Mesodermal cell (in vitro differentiated cells): ENCODE measurements at regions not wholly inside any gene's neighbourhood (a gene's known extent, or its start where the extent isn't known, plus 50 kb on each side); places are given as distances from the start of the nearest gene placed in this dataset.
"Not testable (repeated sequence)": the region's sequence is repeated elsewhere in the genome, so short reads cannot be mapped to it uniquely, and the experiment has no call there.

Source experiments
- H3K27ac ChIP-seq: 2 replicates; pipeline ENCODE4 v1.7.0; 2013; ENCODE audit warnings: mild to moderate bottlenecking, low read depth, low read length, moderate library complexity; ENCODE audit not compliant: severe bottlenecking
- H3K36me3 ChIP-seq: 2 replicates; pipeline ENCODE4 v1.7.1; 2013; ENCODE audit warnings: mild to moderate bottlenecking, low read length, moderate library complexity; ENCODE audit not compliant: control insufficient read depth, insufficient read depth
- H3K4me1 ChIP-seq: one replicate; pipeline ENCODE4 v1.7.1; 2013; ENCODE audit warnings: mild to moderate bottlenecking, low read length; ENCODE audit not compliant: insufficient read depth, control insufficient read depth, poor library complexity, severe bottlenecking
- H3K4me3 ChIP-seq: 2 replicates; pipeline ENCODE4 v1.7.0; 2013; ENCODE audit warnings: low read length, control low read depth, mild to moderate bottlenecking; ENCODE audit not compliant: insufficient read depth, poor library complexity, severe bottlenecking; ENCODE audit errors: extremely low read depth
- H3K9me3 ChIP-seq: 2 replicates; pipeline ENCODE4 v1.7.1; 2013; ENCODE audit warnings: mild to moderate bottlenecking, low read length, moderate library complexity; ENCODE audit not compliant: control insufficient read depth
- WGBS, 2 experiments: methylation state at CpG; one replicate each; pipeline ENCODE4 v1.1.5; 2013; ENCODE audit warnings: missing lambda C conversion rate in 2 of 2; ENCODE audit not compliant: insufficient coverage in 2 of 2; 5-methylcytosine and 5-hydroxymethylcytosine counted together

GRCh38 chr16:46519063-46519462 is 102.1 kb downstream of the SHCBP1 start:
- no peaks in the 10 kb centered on the region for H3K36me3 ChIP-seq
- no peak overlapping the region for H3K27ac ChIP-seq
- H3K4me1 ChIP-seq = no peaks in the 10 kb centered on the region
- no peak overlapping the region for H3K4me3 ChIP-seq
- peaks cover 14% of the 10 kb centered on the region for H3K9me3 ChIP-seq

GRCh38 chr16:46496701-46497100 is 124.5 kb downstream of the SHCBP1 start:
- Histone ChIP-seq H3K4me1 (no peaks in the 10 kb centered on the region), H3K4me3 (no peak overlapping the region), H3K36me3 (no peaks in the 10 kb centered on the region), H3K27ac (no peak overlapping the region), H3K9me3 (peaks cover 8% of the 10 kb centered on the region)
- WGBS, 2 experiments = no CpG with 5 or more reads among the region's 2 CpGs

GRCh38 chr16:46482895-46483294 is 138.3 kb downstream of the SHCBP1 start:
- H3K36me3 ChIP-seq = no peaks in the 10 kb centered on the region
- no peak overlapping the region for H3K4me3 ChIP-seq
- H3K27ac ChIP-seq = no peak overlapping the region
- WGBS, 2 experiments = 60 to 95% methylated on average over 1 to 3 of the region's 4 CpGs
- no peaks in the 10 kb centered on the region for H3K4me1 ChIP-seq
- H3K9me3 ChIP-seq = peaks cover 38% of the 10 kb centered on the region

- Histone ChIP-seq H3K9me3 (peaks cover 53% of the 10 kb centered on the region), H3K4me3 (no peak overlapping the region), H3K4me1 (no peaks in the 10 kb centered on the region), H3K27ac (no peak overlapping the region), H3K36me3 (no peaks in the 10 kb centered on the region)
- WGBS, 2 experiments = 81 to 82% methylated on average over 14 to 15 of the region's 15 CpGs
Observed at GRCh38 chr16:46466239-46466638, 154.9 kb downstream of the SHCBP1 start.

GRCh38 chr16:46454801-46455200 is 166.4 kb downstream of the SHCBP1 start:
- WGBS, 2 experiments = 68 to 76% methylated on average over 9 to 10 of the region's 10 CpGs
- H3K36me3 ChIP-seq, H3K4me3 ChIP-seq, H3K4me1 ChIP-seq, H3K9me3 ChIP-seq, H3K27ac ChIP-seq: not testable (repeated sequence)

GRCh38 chr16:46428108-46429061 is 192.8 kb downstream of the SHCBP1 start:
- 90 to 91% methylated on average over 41 to 74 of the region's 81 CpGs for WGBS, 2 experiments

GRCh38 chr16:46427340-46428107 is 193.7 kb downstream of the SHCBP1 start:
- H3K36me3 ChIP-seq = no peaks in the 10 kb centered on the region
- WGBS, 2 experiments = 86 to 91% methylated on average over 30 to 35 of the region's 48 CpGs
- H3K27ac ChIP-seq = no peak overlapping the region
- no peak overlapping the region for H3K4me3 ChIP-seq
- H3K4me1 ChIP-seq = no peaks in the 10 kb centered on the region
- peaks cover 14% of the 10 kb centered on the region for H3K9me3 ChIP-seq

More at GRCh38 chr16:46428108-46429061, 192.8 kb downstream of the SHCBP1 start:
- no peaks in the 10 kb centered on the region for H3K4me1 ChIP-seq
- H3K27ac ChIP-seq = no peak overlapping the region
- H3K36me3 ChIP-seq = no peaks in the 10 kb centered on the region
- peaks cover 14% of the 10 kb centered on the region for H3K9me3 ChIP-seq
- no peak overlapping the region for H3K4me3 ChIP-seq

- WGBS, 2 experiments = 50 to 52% methylated on average over 1 of the region's 1 CpG
- Histone ChIP-seq H3K4me3 (no peak overlapping the region), H3K4me1 (no peaks in the 10 kb centered on the region), H3K9me3 (peaks cover 26% of the 10 kb centered on the region), H3K36me3 (no peaks in the 10 kb centered on the region), H3K27ac (no peak overlapping the region)
Observed at GRCh38 chr16:46426336-46426735, 194.8 kb downstream of the SHCBP1 start.

GRCh38 chr16:46404028-46404427 is 217.2 kb downstream of the SHCBP1 start:
- H3K36me3 ChIP-seq = no peaks in the 10 kb centered on the region
- no peaks in the 10 kb centered on the region for H3K4me1 ChIP-seq
- H3K4me3 ChIP-seq = no peak overlapping the region
- H3K9me3 ChIP-seq = peaks cover 24% of the 10 kb centered on the region
- no peak overlapping the region for H3K27ac ChIP-seq
- 78 to 84% methylated on average over 16 of the region's 16 CpGs for WGBS, 2 experiments

GRCh38 chr16:46398559-46398958 is 222.6 kb downstream of the SHCBP1 start:
- not testable (repeated sequence) for H3K4me1 ChIP-seq, H3K36me3 ChIP-seq, H3K27ac ChIP-seq, H3K9me3 ChIP-seq, H3K4me3 ChIP-seq
- WGBS, 2 experiments = 76 to 77% methylated on average over 18 of the region's 18 CpGs

GRCh38 chr16:46396883-46397270 is 224.3 kb downstream of the SHCBP1 start:
- H3K27ac ChIP-seq, H3K4me1 ChIP-seq, H3K36me3 ChIP-seq, H3K9me3 ChIP-seq, H3K4me3 ChIP-seq: not testable (repeated sequence)
- WGBS, 2 experiments = 67 to 71% methylated on average over 14 of the region's 18 CpGs
